Aorta (tissue), 5 donors: ENCODE measurements at regions not wholly inside any gene's neighbourhood (a gene's known extent, or its start where the extent isn't known, plus 50 kb on each side); places are given as distances from the start of the nearest gene placed in this dataset.
"Not testable (repeated sequence)": the region's sequence is repeated elsewhere in the genome, so short reads cannot be mapped to it uniquely, and the experiment has no call there.

Experiments
- ATAC-seq: fragments of 200-7000 bp; cut with Tn5 transposase; one replicate; pipeline ENCODE4 v1.9.1; 2022; ENCODE audit warnings: moderate library complexity; ENCODE audit not compliant: low FRiP score
- DNase-seq, 2 donors: peaks; one replicate each; pipeline ENCODE4 v3.0.0-alpha.2; 2020
- H3K27ac ChIP-seq, 2 donors: one replicate each; pipeline ENCODE4 v1.5.1; 2013; ENCODE audit warnings: low read length in 2 of 2, mild to moderate bottlenecking in 2 of 2, moderate library complexity in 2 of 2, control low read depth in 1 of 2, inconsistent platforms in 1 of 2, low read depth in 1 of 2
- H3K27me3 ChIP-seq, 2 donors: one replicate each; pipeline ENCODE4 v1.6.1; 2013; ENCODE audit warnings: control low read depth in 1 of 2, low read length in 1 of 2, mild to moderate bottlenecking in 1 of 2, moderate library complexity in 1 of 2; ENCODE audit not compliant: insufficient read depth in 2 of 2, control insufficient read depth in 1 of 2
- H3K36me3 ChIP-seq, 2 donors: one replicate each; pipeline ENCODE4 v1.6.1; 2013; ENCODE audit warnings: control low read depth in 1 of 2, low read length in 1 of 2, mild to moderate bottlenecking in 1 of 2; ENCODE audit not compliant: insufficient read depth in 2 of 2, control insufficient read depth in 1 of 2
- H3K4me1 ChIP-seq, 2 donors: one replicate each; pipeline ENCODE4 v1.6.1; 2013; ENCODE audit warnings: low read length in 2 of 2, control low read depth in 1 of 2, mild to moderate bottlenecking in 1 of 2, moderate library complexity in 1 of 2; ENCODE audit not compliant: insufficient read depth in 2 of 2, control insufficient read depth in 1 of 2
- H3K4me3 ChIP-seq, 2 donors: one replicate each; pipeline ENCODE4 v1.5.1; 2013; ENCODE audit warnings: low read length in 2 of 2, control low read depth in 1 of 2, mild to moderate bottlenecking in 1 of 2
- H3K9me3 ChIP-seq: one replicate; pipeline ENCODE4 v1.6.1; 2013; ENCODE audit warnings: mild to moderate bottlenecking, low read length; ENCODE audit not compliant: control insufficient read depth
- WGBS, 2 donors: extraction: QIAGEN DNeasy Blood & Tissue Kit; methylation state at CpG; one replicate each; pipeline ENCODE4 v1.1.7; 2013; 5-methylcytosine and 5-hydroxymethylcytosine counted together
- intact Hi-C, 2 donors: fragments of 100-400 bp; cut with DNase I; formaldehyde crosslinking; loops; one replicate each; pipeline versions ENCODE4 v1.14.2 to v1.15.0; 2022
- donor health status: healthy with polysubstance abuse.
- donor health status: Bipolar disorder and iron deficiency.
- donor health status: DM: no; HTN: no; CAD: no.
- donor health status: DM: no; HTN: no; CAD: no.
- donor health status: DM: yes; HTN: yes; CAD: no.

DNA sequence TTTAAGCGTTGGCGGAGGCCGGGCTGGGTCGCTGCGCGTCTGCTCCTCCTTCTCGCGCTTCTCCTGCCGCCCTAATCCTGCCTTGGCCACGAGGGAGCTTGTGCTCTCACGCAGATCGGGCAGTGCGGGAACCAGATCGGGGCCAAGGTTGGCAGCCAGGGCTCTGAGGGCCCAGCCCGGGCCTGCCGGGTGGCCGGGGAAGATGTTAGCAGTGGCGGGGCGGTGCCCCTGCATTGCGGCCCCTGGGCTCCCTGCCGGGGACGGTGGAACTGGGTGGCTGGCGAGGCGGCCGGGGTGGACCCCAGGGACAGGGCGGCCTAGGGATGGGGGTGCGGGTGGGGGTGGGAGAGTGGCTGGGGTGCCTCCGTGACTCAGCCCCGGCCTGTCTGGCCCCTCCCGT is 297.4 kb downstream of the CACNA1B start:
- ATAC-seq, H3K4me3 ChIP-seq, H3K27me3 ChIP-seq, H3K9me3 ChIP-seq, intact Hi-C loops, DNase-seq, H3K4me1 ChIP-seq, H3K36me3 ChIP-seq, H3K27ac ChIP-seq: not testable (repeated sequence)
- WGBS, 2 donors = 81 to 86% methylated on average over 21 to 27 of the region's 30 CpGs

DNA sequence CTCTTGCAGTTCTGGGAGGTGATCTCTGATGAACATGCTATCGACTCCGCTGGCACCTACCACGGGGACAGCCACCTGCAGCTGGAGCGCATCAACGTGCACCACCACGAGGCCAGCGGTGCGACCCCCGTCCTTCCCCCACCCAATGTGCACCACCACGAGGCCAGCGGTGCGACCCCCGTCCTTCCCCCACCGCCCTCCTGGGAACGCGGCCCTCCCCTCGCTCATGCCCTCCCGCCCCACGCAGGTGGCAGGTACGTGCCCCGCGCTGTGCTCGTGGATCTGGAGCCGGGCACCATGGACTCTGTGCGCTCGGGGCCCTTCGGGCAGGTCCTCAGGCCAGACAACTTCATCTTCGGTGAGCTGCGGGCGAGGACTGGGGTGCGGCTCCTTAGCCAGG is 297.8 kb downstream of the CACNA1B start:
- H3K4me1 ChIP-seq, H3K4me3 ChIP-seq, H3K27ac ChIP-seq, intact Hi-C loops, H3K27me3 ChIP-seq, H3K9me3 ChIP-seq, H3K36me3 ChIP-seq, ATAC-seq, DNase-seq: not testable (repeated sequence)
- WGBS, 2 donors = 91% methylated on average over 21 to 29 of the region's 31 CpGs

DNA sequence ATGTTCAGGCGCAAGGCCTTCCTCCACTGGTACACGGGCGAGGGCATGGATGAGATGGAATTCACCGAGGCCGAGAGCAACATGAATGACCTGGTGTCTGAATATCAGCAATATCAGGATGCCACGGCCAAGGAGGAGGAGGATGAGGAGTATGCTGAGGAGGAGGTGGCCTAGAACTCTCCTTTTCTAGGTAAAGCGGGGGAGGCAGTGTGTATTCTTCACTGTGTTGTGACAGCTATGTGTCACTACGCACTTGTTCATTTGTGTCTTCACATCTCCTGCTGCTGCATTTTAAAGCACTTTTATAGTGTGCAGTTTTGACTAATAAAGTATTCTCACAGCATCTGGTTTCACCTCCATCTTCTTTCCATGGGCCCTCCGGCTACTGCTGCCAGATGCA is 299.5 kb downstream of the CACNA1B start:
- 77 to 88% methylated on average over 9 of the region's 9 CpGs for WGBS, 2 donors

DNA sequence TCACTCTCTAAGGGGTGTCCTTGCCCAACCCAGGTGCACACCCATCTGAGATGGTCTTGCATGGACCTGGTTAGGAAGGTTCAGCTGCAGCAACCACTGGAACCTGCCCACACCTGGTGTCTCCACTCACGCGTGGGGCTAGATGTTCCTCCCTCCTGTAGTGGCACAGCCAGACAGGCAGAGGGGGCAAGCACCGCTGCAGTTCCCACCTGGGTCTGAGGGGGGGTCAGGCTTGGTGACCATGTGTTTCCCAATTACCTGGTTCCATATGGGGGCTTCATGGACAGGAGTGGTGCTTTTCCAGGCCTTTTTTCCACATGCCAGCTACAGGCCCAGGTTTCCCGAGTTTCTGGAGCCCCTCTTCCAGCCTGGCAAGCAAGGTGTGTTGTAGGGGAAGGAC is 301.4 kb downstream of the CACNA1B start:
- H3K36me3 ChIP-seq, ATAC-seq, DNase-seq, H3K27me3 ChIP-seq, H3K4me1 ChIP-seq, H3K9me3 ChIP-seq, H3K27ac ChIP-seq, H3K4me3 ChIP-seq, intact Hi-C loops: not testable (repeated sequence)
- 65 to 84% methylated on average over 4 of the region's 4 CpGs for WGBS, 2 donors

More for the DNA sequence above, 299.5 kb downstream of the CACNA1B start:
- H3K27me3 ChIP-seq, H3K27ac ChIP-seq, H3K9me3 ChIP-seq, ATAC-seq, H3K4me1 ChIP-seq, DNase-seq, H3K36me3 ChIP-seq, intact Hi-C loops, H3K4me3 ChIP-seq: not testable (repeated sequence)

DNA sequence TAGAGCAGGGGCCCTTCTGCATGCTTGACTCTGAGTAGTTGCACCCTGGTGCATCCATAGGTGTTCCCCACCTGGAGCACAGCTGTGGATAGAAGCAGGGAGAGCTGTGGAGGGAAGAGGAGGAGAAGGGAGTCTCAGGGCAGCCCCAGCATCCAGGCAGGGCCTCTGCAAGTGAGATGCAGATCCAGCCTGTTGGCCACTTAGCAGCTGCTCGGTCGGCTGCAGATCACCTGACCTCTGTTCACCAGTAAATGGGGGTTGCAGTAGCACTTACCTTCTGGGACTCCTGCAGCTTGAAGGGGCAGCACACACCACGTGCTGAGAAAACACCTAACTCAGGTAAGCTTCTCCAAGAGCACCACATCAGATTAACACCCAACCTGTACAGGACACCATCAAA is 302.1 kb downstream of the CACNA1B start:
- DNase-seq, H3K27ac ChIP-seq, H3K4me1 ChIP-seq, intact Hi-C loops, ATAC-seq, H3K36me3 ChIP-seq, H3K27me3 ChIP-seq, H3K4me3 ChIP-seq, H3K9me3 ChIP-seq: not testable (repeated sequence)
- 43 to 56% methylated on average over 3 of the region's 3 CpGs for WGBS, 2 donors

DNA sequence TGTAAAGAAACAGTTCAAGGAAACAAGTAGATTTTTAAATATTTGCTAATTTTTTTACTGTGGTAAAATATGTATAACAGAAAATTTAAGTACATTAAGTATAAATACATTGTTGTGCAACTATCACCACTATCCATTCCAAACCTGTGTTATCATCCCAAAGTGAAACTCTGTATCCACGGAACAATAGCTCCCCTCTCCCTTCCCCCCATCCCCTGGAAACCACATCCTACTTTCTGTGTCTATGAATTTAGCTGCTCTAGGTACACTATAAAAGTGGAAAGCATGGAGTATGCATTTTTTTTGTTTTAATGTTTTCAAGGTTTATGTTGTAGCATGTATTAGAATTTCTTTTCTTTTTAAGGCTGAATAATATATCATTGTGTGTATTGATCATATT is 304.4 kb downstream of the CACNA1B start:
- H3K36me3 ChIP-seq, DNase-seq, H3K27me3 ChIP-seq, H3K4me3 ChIP-seq, intact Hi-C loops, H3K4me1 ChIP-seq, H3K27ac ChIP-seq, ATAC-seq, H3K9me3 ChIP-seq: not testable (repeated sequence)
- WGBS, 2 donors = 29 to 61% methylated on average over 1 of the region's 1 CpG

DNA sequence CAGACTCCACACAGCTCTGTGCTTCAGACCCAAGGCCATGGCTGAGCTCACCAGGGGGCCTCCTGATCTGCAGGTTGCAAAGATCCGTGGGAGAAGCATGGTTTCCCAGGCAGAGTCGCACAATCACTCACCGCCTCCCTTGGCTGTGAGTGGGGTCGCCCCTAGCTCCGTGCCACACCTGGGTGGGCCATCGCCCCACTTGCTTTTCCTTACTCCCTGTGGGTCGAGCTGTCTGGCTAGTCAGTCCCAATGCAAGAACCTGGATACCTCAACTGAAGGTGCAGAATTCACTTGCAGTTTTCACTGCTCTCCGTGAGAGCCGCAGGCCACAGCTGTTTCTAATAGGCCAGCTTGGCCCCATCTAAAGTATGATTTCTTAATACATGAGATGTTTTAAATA is 319.6 kb downstream of the CACNA1B start:
- H3K27ac ChIP-seq, H3K36me3 ChIP-seq, H3K4me1 ChIP-seq, H3K4me3 ChIP-seq, H3K27me3 ChIP-seq, intact Hi-C loops, ATAC-seq, H3K9me3 ChIP-seq, DNase-seq: not testable (repeated sequence)
- 80 to 84% methylated on average over 9 of the region's 9 CpGs for whole genome bisulfite sequencing, 2 donors

DNA sequence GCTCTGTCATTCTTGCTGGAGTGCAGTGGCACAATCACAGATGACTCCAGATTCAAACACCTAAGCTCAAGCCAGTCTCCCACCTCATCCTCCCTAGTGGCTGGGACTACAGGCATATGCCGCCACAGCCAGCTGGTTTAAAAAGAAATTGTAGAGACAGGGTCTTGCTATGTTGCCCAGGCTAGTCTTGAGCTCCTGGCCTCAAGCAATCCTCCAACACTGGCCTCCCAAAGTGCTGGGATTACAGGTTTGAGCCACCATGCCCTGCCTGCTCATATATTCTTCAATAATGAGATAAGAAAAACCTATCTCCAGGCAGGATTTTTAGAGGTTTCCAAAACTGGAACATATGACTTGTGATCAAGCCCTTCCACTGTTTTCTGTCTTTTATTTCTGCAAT is 321.4 kb downstream of the CACNA1B start:
- ATAC-seq, H3K4me1 ChIP-seq, H3K36me3 ChIP-seq, H3K27ac ChIP-seq, H3K27me3 ChIP-seq, H3K4me3 ChIP-seq, H3K9me3 ChIP-seq, intact Hi-C loops: not testable (repeated sequence)
- 86 to 89% methylated on average over 1 of the region's 1 CpG for WGBS, 2 donors
- DNase-seq = peak in 1 of 2 donors; percentile 53

DNA sequence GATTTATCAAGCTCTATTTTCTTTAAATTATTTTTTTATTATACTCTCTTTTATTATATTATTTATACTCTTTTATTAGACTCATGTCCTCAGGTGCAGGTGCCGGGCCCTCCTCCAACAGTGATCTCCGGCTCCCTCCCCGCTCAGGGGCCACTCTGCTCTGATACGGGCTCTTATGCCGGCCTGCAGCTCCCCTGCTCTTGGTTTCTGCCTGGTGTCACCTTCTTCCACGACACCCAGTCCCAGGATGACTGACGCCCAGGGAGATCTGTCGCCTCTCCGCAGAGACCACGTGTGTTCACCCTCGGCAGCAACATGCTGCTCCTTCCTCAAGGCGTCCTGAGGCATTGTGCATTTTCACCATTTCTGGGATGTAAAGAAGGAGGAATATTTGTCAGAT is 322.3 kb downstream of the CACNA1B start:
- intact Hi-C loops, ATAC-seq: not testable (repeated sequence)
- DNase-seq = peak in 1 of 2 donors; percentile 62

More for the DNA sequence above, 322.3 kb downstream of the CACNA1B start:
- H3K4me3 ChIP-seq, H3K36me3 ChIP-seq, H3K4me1 ChIP-seq, H3K27me3 ChIP-seq, H3K9me3 ChIP-seq, H3K27ac ChIP-seq: not testable (repeated sequence)
- 77 to 83% methylated on average over 12 of the region's 12 CpGs for WGBS, 2 donors
